ENCODE measurements at regions not wholly inside any gene's neighbourhood (a gene's known extent, or its start where the extent isn't known, plus 50 kb on each side); places are given as distances from the start of the nearest gene placed in this dataset.

DNA sequence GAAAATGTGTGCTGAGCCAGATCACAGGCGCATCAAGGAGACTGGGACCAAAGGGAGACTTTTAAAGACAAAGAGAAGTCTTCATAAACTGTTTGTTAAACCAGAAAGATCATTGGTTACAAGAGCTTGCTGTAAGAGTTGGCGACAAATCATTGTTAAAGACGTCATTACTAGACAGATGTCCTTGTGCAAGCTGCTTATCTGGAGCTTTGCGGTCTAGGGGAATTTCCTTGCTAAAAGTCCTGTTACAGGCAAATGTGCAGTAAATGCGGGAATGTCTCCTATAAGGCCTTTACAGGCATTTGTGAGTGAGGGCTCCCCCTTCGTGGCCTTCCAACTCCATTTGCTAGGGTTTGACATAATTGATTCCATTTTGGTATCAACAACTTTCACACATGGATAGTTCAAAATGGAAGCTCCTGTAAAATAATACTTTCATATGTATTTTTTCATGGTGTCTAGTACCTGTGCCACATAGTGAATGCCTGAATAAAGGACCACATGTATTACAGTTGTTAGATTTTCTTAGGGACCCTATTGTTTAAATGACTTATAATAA, 362.4 kb downstream of the UTRN start:
- H3K9me3 ChIP-seq (ENCODE audit: low read length), result no peaks in the 10 kb centered on the region
- no peak overlapping the region for H3K4me3 ChIP-seq (ENCODE audit: low read length)
- peaks cover 15% of the 10 kb centered on the region for H3K4me1 ChIP-seq (ENCODE audit: insufficient read depth, low read length)
- H3K36me3 ChIP-seq (ENCODE audit: insufficient read depth, low read length), result no peaks in the 10 kb centered on the region
- H3K27me3 ChIP-seq (ENCODE audit: insufficient read depth, low read length), result no peaks in the 10 kb centered on the region
- H2AFZ ChIP-seq (ENCODE audit: low read depth, low read length), result no peak overlapping the region

GRCh38 chr6:144647971-144648651, 363.0 kb downstream of the UTRN start:
- H3K27me3 ChIP-seq (ENCODE audit: insufficient read depth, low read length), result no peaks in the 10 kb centered on the region
- H2AFZ ChIP-seq (ENCODE audit: low read depth, low read length), result no peak overlapping the region
- no peaks in the 10 kb centered on the region for H3K9me3 ChIP-seq (ENCODE audit: low read length)
- peaks cover 16% of the 10 kb centered on the region for H3K4me1 ChIP-seq (ENCODE audit: insufficient read depth, low read length)
- H3K4me3 ChIP-seq (ENCODE audit: low read length), result no peak overlapping the region
- H3K36me3 ChIP-seq (ENCODE audit: insufficient read depth, low read length), result no peaks in the 10 kb centered on the region

DNA sequence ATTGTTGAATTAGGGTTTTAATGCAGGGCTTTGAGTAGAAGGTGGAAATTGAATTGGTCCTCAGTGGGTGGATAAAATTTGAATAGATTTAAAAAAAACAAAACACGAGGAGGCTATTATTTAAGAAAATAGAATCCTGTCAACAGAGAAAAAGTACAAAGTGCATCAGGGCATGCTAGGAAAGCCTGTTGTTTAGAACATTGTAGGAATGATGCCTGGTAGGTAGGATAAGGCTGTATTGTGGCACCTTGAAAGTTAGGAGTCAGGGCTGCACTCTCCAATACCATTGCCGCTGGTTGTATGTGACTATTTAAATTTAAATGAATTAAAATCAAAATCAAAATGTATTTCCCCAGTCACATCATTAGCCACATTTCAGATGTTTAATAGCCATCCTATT, 363.9 kb downstream of the UTRN start:
- Histone ChIP-seq H3K27me3 (ENCODE audit: insufficient read depth, low read length) (no peaks in the 10 kb centered on the region), H2AFZ (ENCODE audit: low read depth, low read length) (no peak overlapping the region), H3K36me3 (ENCODE audit: insufficient read depth, low read length) (no peaks in the 10 kb centered on the region), H3K9me3 (ENCODE audit: low read length) (no peaks in the 10 kb centered on the region), H3K4me3 (ENCODE audit: low read length) (no peak overlapping the region), H3K4me1 (ENCODE audit: insufficient read depth, low read length) (peaks cover 16% of the 10 kb centered on the region)

- H3K4me3 ChIP-seq (ENCODE audit: low read length), result no peak overlapping the region
- no peak overlapping the region for H2AFZ ChIP-seq (ENCODE audit: low read depth, low read length)
- peaks cover 18% of the 10 kb centered on the region for H3K4me1 ChIP-seq (ENCODE audit: insufficient read depth, low read length)
- H3K36me3 ChIP-seq (ENCODE audit: insufficient read depth, low read length), result no peaks in the 10 kb centered on the region
- H3K27me3 ChIP-seq (ENCODE audit: insufficient read depth, low read length), result no peaks in the 10 kb centered on the region
- no peaks in the 10 kb centered on the region for H3K9me3 ChIP-seq (ENCODE audit: low read length)
These were observed 366.1 kb downstream of the UTRN start for GRCh38 chr6:144651234-144651633.

- Histone ChIP-seq H2AFZ (ENCODE audit: low read depth, low read length) (no peak overlapping the region), H3K4me3 (ENCODE audit: low read length) (no peak overlapping the region), H3K27me3 (ENCODE audit: insufficient read depth, low read length) (no peaks in the 10 kb centered on the region), H3K36me3 (ENCODE audit: insufficient read depth, low read length) (no peaks in the 10 kb centered on the region), H3K4me1 (ENCODE audit: insufficient read depth, low read length) (peaks cover 13% of the 10 kb centered on the region), H3K9me3 (ENCODE audit: low read length) (no peaks in the 10 kb centered on the region)
These were observed 367.3 kb downstream of the UTRN start for GRCh38 chr6:144652292-144652891.

GRCh38 chr6:144653885-144654505, 368.9 kb downstream of the UTRN start:
- H3K9me3 ChIP-seq (ENCODE audit: low read length), result no peaks in the 10 kb centered on the region

GRCh38 chr6:144654506-144654905, 369.4 kb downstream of the UTRN start:
- H3K9me3 ChIP-seq (ENCODE audit: low read length), result no peaks in the 10 kb centered on the region
- peaks cover 25% of the 10 kb centered on the region for H3K4me1 ChIP-seq (ENCODE audit: insufficient read depth, low read length)
- H3K27me3 ChIP-seq (ENCODE audit: insufficient read depth, low read length), result no peaks in the 10 kb centered on the region
- no peaks in the 10 kb centered on the region for H3K36me3 ChIP-seq (ENCODE audit: insufficient read depth, low read length)
- H3K4me3 ChIP-seq (ENCODE audit: low read length), result no peak overlapping the region
- H2AFZ ChIP-seq (ENCODE audit: low read depth, low read length), result no peak overlapping the region

More at GRCh38 chr6:144653885-144654505, 368.9 kb downstream of the UTRN start:
- peaks cover 20% of the 10 kb centered on the region for H3K4me1 ChIP-seq (ENCODE audit: insufficient read depth, low read length)
- no peak overlapping the region for H3K4me3 ChIP-seq (ENCODE audit: low read length)
- H3K27me3 ChIP-seq (ENCODE audit: insufficient read depth, low read length), result no peaks in the 10 kb centered on the region
- no peak overlapping the region for H2AFZ ChIP-seq (ENCODE audit: low read depth, low read length)
- no peaks in the 10 kb centered on the region for H3K36me3 ChIP-seq (ENCODE audit: insufficient read depth, low read length)

DNA sequence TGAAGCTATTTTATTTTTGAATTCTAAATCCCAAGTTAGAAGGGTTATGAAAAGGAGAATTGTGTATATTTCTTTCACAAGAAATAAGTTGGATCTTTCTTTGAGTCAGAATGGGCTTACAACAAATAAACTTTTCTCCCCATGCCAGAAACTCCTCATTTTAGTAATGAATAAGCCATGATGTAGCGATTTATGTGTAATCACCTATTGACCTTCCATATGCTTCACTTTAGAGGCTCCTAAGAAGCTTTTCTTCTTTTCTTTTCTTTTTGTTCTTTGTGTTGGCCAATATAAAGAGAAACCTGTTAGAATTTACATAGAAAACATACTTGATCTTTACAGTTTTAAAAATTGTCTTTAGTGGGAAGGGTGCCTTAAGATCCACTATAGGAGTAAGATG, 370.2 kb downstream of the UTRN start:
- H3K9me3 ChIP-seq (ENCODE audit: low read length), result no peaks in the 10 kb centered on the region
- no peak overlapping the region for H2AFZ ChIP-seq (ENCODE audit: low read depth, low read length)
- H3K27me3 ChIP-seq (ENCODE audit: insufficient read depth, low read length), result no peaks in the 10 kb centered on the region
- H3K36me3 ChIP-seq (ENCODE audit: insufficient read depth, low read length), result no peaks in the 10 kb centered on the region
- no peak overlapping the region for H3K4me3 ChIP-seq (ENCODE audit: low read length)
- H3K4me1 ChIP-seq (ENCODE audit: insufficient read depth, low read length), result peaks cover 34% of the 10 kb centered on the region

DNA sequence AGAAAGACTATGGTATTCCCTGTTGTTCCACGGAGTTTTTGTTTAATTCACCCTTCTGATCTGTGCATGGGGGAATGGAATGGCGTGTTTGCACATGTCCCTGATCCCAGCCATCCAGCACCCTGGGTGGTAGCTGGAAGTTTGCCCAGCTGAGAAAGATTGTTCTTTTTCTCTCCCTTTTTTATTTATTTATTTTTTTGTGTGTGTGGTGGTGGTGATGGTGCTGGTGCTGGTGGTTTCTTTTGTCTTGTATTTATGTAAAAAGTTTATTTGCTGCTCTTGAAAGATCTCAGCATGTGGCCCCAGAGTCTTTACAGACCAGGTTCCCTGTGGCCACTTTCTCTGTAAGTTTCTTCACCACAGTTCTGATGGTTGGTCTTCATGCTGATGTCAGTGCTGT, 372.6 kb downstream of the UTRN start:
- Histone ChIP-seq H3K36me3 (ENCODE audit: insufficient read depth, low read length) (no peaks in the 10 kb centered on the region), H2AFZ (ENCODE audit: low read depth, low read length) (no peak overlapping the region), H3K4me1 (ENCODE audit: insufficient read depth, low read length) (peaks cover 43% of the 10 kb centered on the region), H3K9me3 (ENCODE audit: low read length) (no peaks in the 10 kb centered on the region), H3K27me3 (ENCODE audit: insufficient read depth, low read length) (no peaks in the 10 kb centered on the region), H3K4me3 (ENCODE audit: low read length) (no peak overlapping the region)

GRCh38 chr6:144659202-144660182, 374.4 kb downstream of the UTRN start:
- peak overlapping the region; percentile 12 for H3K4me3 ChIP-seq (ENCODE audit: low read length)
- H2AFZ ChIP-seq (ENCODE audit: low read depth, low read length), result no peak overlapping the region
- H3K36me3 ChIP-seq (ENCODE audit: insufficient read depth, low read length), result no peaks in the 10 kb centered on the region
- no peaks in the 10 kb centered on the region for H3K9me3 ChIP-seq (ENCODE audit: low read length)
- peaks cover 43% of the 10 kb centered on the region for H3K4me1 ChIP-seq (ENCODE audit: insufficient read depth, low read length)
- no peaks in the 10 kb centered on the region for H3K27me3 ChIP-seq (ENCODE audit: insufficient read depth, low read length)

- Histone ChIP-seq H2AFZ (ENCODE audit: low read depth, low read length) (no peak overlapping the region), H3K4me1 (ENCODE audit: insufficient read depth, low read length) (peaks cover 36% of the 10 kb centered on the region), H3K36me3 (ENCODE audit: insufficient read depth, low read length) (no peaks in the 10 kb centered on the region), H3K27me3 (ENCODE audit: insufficient read depth, low read length) (no peaks in the 10 kb centered on the region), H3K9me3 (ENCODE audit: low read length) (no peaks in the 10 kb centered on the region), H3K4me3 (ENCODE audit: low read length) (no peak overlapping the region)
These were observed 375.5 kb downstream of the UTRN start for GRCh38 chr6:144660561-144661115.

- H3K9me3 ChIP-seq (ENCODE audit: low read length), result no peaks in the 10 kb centered on the region
- H3K4me3 ChIP-seq (ENCODE audit: low read length), result no peak overlapping the region
- H3K27me3 ChIP-seq (ENCODE audit: insufficient read depth, low read length), result no peaks in the 10 kb centered on the region
- H2AFZ ChIP-seq (ENCODE audit: low read depth, low read length), result no peak overlapping the region
- H3K4me1 ChIP-seq (ENCODE audit: insufficient read depth, low read length), result peaks cover 36% of the 10 kb centered on the region
- H3K36me3 ChIP-seq (ENCODE audit: insufficient read depth, low read length), result no peaks in the 10 kb centered on the region
These were observed 376.1 kb downstream of the UTRN start for GRCh38 chr6:144661116-144661806.

Measured in neuron (in vitro differentiated cells).